ENCODE measurements at regions not wholly inside any gene's neighbourhood (a gene's known extent, or its start where the extent isn't known, plus 50 kb on each side); places are given as distances from the start of the nearest gene placed in this dataset.

DNA sequence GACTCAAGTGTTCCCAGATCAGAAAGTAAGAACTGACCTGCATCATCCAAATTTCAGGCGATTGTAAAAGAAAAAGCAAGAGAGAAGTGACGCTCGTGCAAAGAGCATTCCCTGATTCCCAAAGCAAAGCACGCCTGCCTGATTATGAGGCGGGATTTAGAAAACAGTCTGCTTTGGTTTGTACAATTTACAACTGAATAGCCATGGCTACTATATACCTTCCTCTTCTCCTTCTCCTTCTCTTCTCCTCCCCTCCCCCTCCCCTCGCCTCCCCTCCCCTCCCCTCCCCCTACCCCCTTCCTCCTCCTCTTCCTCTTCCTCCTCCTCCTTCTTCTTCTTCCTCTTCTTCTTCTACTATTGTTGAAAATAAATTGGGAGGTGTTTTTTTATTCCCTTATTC, 782.9 kb downstream of the GALR1 start:
- WGBS, 2 donors, result 67 to 73% methylated on average over 6 of the region's 6 CpGs
- H3K27me3 ChIP-seq (ENCODE audit: control insufficient read depth in 1 of 2, insufficient read depth in 2 of 2, low read length in 1 of 2), result no peaks in the 10 kb centered on the region
- no peak for DNase-seq
- no peaks in the 10 kb centered on the region for H3K36me3 ChIP-seq (ENCODE audit: control insufficient read depth in 1 of 2, insufficient read depth in 2 of 2, low read length in 1 of 2)
- H3K4me1 ChIP-seq (ENCODE audit: control insufficient read depth in 1 of 2, insufficient read depth in 2 of 2, low read length in 2 of 2), result no peaks in the 10 kb centered on the region
- ATAC-seq (ENCODE audit: low FRiP score), result no peak
- H3K9me3 ChIP-seq (ENCODE audit: control insufficient read depth, low read length), result peaks cover 1% of the 10 kb centered on the region
- no peak overlapping the region for H3K27ac ChIP-seq (ENCODE audit: low read depth in 1 of 2, low read length in 2 of 2)
- intact Hi-C loops (cut with DNase I), result no loop called here
- no peak overlapping the region for H3K4me3 ChIP-seq (ENCODE audit: low read length in 2 of 2)

DNA sequence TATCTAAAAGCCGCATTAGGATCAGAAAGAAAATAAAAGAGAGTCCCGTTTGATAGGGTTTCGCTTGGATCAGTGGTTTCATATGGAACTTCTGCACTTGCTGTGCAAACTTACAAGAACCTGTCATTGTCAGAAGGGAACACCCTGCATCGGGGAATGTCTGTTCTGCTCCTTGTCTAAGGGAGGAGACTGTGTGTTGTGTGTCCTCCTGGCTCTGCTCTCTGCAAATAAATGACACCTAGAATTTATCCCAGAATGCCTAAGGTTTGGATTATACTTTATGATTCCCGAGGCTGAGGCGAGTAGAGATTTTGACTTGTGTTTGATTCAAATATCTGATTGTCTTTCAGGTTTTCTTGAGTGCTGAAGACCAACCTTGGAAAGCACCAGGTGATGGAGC, 785.1 kb downstream of the GALR1 start:
- H3K4me1 ChIP-seq (ENCODE audit: control insufficient read depth in 1 of 2, insufficient read depth in 2 of 2, low read length in 2 of 2), result no peaks in the 10 kb centered on the region
- DNase-seq, result no peak
- H3K27ac ChIP-seq (ENCODE audit: low read depth in 1 of 2, low read length in 2 of 2), result no peak overlapping the region
- no peaks in the 10 kb centered on the region for H3K27me3 ChIP-seq (ENCODE audit: control insufficient read depth in 1 of 2, insufficient read depth in 2 of 2, low read length in 1 of 2)
- H3K36me3 ChIP-seq (ENCODE audit: control insufficient read depth in 1 of 2, insufficient read depth in 2 of 2, low read length in 1 of 2), result no peaks in the 10 kb centered on the region
- peaks cover 1% of the 10 kb centered on the region for H3K9me3 ChIP-seq (ENCODE audit: control insufficient read depth, low read length)
- no peak overlapping the region for H3K4me3 ChIP-seq (ENCODE audit: low read length in 2 of 2)
- ATAC-seq (ENCODE audit: low FRiP score), result no peak
- intact Hi-C loops (cut with DNase I), result no loop called here
- whole genome bisulfite sequencing, 2 donors, result 84 to 85% methylated on average over 6 of the region's 6 CpGs

DNA sequence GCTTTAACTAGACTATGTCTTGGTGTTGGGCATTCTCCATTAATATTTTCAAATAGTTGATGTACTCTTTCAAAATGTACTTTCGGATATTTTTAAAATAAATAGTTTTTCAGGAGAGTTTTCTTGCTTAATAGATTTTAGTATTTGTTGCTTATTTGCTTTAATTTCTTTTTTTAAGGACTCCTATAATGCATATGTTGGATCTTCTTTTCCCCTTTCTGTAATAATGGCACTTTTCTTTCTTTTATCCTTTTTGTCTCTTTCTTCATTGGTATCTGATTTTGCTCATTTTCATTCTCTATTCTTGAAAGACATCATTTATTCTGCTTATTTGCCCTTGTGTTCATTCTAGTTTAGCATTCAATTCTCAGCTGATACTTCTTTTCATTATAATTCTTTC, 791.6 kb downstream of the GALR1 start:
- no peaks in the 10 kb centered on the region for H3K4me1 ChIP-seq (ENCODE audit: control insufficient read depth in 1 of 2, insufficient read depth in 2 of 2, low read length in 2 of 2)
- DNase-seq (no peak), ATAC-seq (ENCODE audit: low FRiP score) (no peak)
- no peak overlapping the region for H3K27ac ChIP-seq (ENCODE audit: low read depth in 1 of 2, low read length in 2 of 2)
- no peaks in the 10 kb centered on the region for H3K27me3 ChIP-seq (ENCODE audit: control insufficient read depth in 1 of 2, insufficient read depth in 2 of 2, low read length in 1 of 2)
- peaks cover 5% of the 10 kb centered on the region for H3K9me3 ChIP-seq (ENCODE audit: control insufficient read depth, low read length)
- intact Hi-C loops (cut with DNase I), result no loop called here
- no peak overlapping the region for H3K4me3 ChIP-seq (ENCODE audit: low read length in 2 of 2)
- WGBS, 2 donors, result 73 to 77% methylated on average over 1 of the region's 1 CpG
- H3K36me3 ChIP-seq (ENCODE audit: control insufficient read depth in 1 of 2, insufficient read depth in 2 of 2, low read length in 1 of 2), result no peaks in the 10 kb centered on the region

DNA sequence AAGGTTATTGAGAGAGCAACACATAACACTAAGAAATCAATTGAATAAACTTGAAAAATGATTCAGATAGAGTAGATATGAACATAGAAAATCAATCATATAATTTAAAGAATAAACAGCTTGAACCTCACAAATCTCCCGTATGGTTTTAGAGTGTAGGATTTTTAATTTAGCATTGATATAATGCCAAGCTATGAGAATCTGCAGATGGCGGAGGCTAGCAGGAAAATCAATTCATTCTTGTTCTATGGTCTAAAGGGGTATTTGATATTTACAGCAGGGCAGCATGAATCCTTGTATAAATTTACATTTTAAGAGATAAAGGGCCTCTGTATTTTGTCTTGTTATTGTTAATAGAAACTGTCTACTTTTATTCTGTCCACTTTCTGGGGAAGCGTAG, 797.0 kb downstream of the GALR1 start:
- no peaks in the 10 kb centered on the region for H3K27me3 ChIP-seq (ENCODE audit: control insufficient read depth in 1 of 2, insufficient read depth in 2 of 2, low read length in 1 of 2)
- intact Hi-C loops (cut with DNase I), result no loop called here
- ATAC-seq (ENCODE audit: low FRiP score), result no peak
- 79 to 83% methylated on average over 3 of the region's 3 CpGs for WGBS, 2 donors
- H3K27ac ChIP-seq (ENCODE audit: low read depth in 1 of 2, low read length in 2 of 2), result no peak overlapping the region
- no peaks in the 10 kb centered on the region for H3K4me1 ChIP-seq (ENCODE audit: control insufficient read depth in 1 of 2, insufficient read depth in 2 of 2, low read length in 2 of 2)
- no peak for DNase-seq
- no peak overlapping the region for H3K4me3 ChIP-seq (ENCODE audit: low read length in 2 of 2)
- no peaks in the 10 kb centered on the region for H3K36me3 ChIP-seq (ENCODE audit: control insufficient read depth in 1 of 2, insufficient read depth in 2 of 2, low read length in 1 of 2)
- H3K9me3 ChIP-seq (ENCODE audit: control insufficient read depth, low read length), result peaks cover 4% of the 10 kb centered on the region

DNA sequence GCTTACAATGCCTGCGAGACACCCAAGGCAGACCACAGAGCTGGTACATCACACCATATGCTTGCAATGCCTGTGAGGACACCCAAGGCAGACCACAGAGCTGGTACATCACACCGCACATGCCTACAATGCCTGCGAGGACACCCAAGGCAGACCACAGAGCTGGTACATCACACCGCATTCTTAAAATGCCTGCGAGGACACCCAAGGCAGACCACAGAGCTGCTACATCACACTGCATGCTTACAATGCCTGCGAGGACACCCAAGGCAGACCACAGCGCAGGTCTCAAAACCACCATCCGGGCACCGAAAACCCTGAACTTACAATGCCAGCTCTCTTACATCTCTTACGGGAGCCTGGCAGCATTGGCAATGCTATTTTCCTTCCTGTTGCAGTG, 799.6 kb downstream of the GALR1 start:
- WGBS, 2 donors, result 79 to 81% methylated on average over 10 of the region's 10 CpGs
- intact Hi-C loops (cut with DNase I), result no loop called here
- no peaks in the 10 kb centered on the region for H3K4me1 ChIP-seq (ENCODE audit: control insufficient read depth in 1 of 2, insufficient read depth in 2 of 2, low read length in 2 of 2)
- DNase-seq (no peak), ATAC-seq (ENCODE audit: low FRiP score) (no peak)
- H3K27me3 ChIP-seq (ENCODE audit: control insufficient read depth in 1 of 2, insufficient read depth in 2 of 2, low read length in 1 of 2), result no peaks in the 10 kb centered on the region
- H3K4me3 ChIP-seq (ENCODE audit: low read length in 2 of 2), result no peak overlapping the region
- H3K36me3 ChIP-seq (ENCODE audit: control insufficient read depth in 1 of 2, insufficient read depth in 2 of 2, low read length in 1 of 2), result no peaks in the 10 kb centered on the region
- H3K9me3 ChIP-seq (ENCODE audit: control insufficient read depth, low read length), result no peaks in the 10 kb centered on the region
- H3K27ac ChIP-seq (ENCODE audit: low read depth in 1 of 2, low read length in 2 of 2), result no peak overlapping the region

DNA sequence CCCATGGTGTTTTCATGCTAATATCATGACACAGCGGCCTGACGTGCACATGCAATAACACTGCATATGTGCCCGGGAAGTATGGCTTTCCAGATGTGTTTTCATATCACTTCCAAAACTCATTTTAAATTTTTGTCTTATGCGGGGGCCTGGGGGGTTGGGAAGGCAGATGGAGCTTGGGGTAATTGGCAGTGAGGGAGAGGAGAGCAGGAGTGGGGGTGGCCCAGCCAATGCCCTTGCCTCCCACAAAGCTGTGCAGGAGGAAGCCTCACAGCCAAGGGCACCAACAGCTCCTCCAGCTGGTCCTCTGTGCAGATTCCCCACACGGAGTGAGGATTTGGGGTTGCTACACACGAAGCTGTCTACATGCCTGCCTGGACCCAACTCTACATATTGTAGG, 805.2 kb downstream of the GALR1 start:
- H3K9me3 ChIP-seq (ENCODE audit: control insufficient read depth, low read length), result peaks cover 2% of the 10 kb centered on the region
- intact Hi-C loops (cut with DNase I), result no loop called here
- H3K36me3 ChIP-seq (ENCODE audit: control insufficient read depth in 1 of 2, insufficient read depth in 2 of 2, low read length in 1 of 2), result no peaks in the 10 kb centered on the region
- no peak for DNase-seq
- no peaks in the 10 kb centered on the region for H3K4me1 ChIP-seq (ENCODE audit: control insufficient read depth in 1 of 2, insufficient read depth in 2 of 2, low read length in 2 of 2)
- H3K4me3 ChIP-seq (ENCODE audit: low read length in 2 of 2), result no peak overlapping the region
- H3K27me3 ChIP-seq (ENCODE audit: control insufficient read depth in 1 of 2, insufficient read depth in 2 of 2, low read length in 1 of 2), result no peaks in the 10 kb centered on the region
- WGBS, 2 donors, result 82 to 85% methylated on average over 6 of the region's 6 CpGs
- H3K27ac ChIP-seq (ENCODE audit: low read depth in 1 of 2, low read length in 2 of 2), result no peak overlapping the region
- no peak for ATAC-seq (ENCODE audit: low FRiP score)

DNA sequence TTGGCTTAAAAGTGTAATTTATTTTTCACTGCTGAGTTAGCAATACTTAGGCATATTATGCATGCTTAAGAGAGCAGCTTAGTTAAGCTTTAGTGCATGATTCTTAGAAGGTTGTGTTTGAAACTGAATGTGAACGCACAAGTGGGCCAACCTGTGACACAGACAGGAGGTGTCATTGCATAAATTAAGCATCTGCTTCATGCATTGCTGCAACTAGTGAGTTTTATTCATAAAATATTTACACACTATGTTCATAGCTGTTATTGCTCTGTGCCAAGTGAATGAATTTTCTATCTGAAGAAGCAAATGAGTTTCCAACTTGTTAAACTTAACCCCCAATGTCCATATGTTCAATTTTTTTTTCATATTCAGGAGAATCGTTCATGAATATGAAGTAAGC, 806.4 kb downstream of the GALR1 start:
- WGBS, 2 donors, result 79 to 82% methylated on average over 2 of the region's 2 CpGs
- no peaks in the 10 kb centered on the region for H3K27me3 ChIP-seq (ENCODE audit: control insufficient read depth in 1 of 2, insufficient read depth in 2 of 2, low read length in 1 of 2)
- ATAC-seq (ENCODE audit: low FRiP score), result no peak

DNA sequence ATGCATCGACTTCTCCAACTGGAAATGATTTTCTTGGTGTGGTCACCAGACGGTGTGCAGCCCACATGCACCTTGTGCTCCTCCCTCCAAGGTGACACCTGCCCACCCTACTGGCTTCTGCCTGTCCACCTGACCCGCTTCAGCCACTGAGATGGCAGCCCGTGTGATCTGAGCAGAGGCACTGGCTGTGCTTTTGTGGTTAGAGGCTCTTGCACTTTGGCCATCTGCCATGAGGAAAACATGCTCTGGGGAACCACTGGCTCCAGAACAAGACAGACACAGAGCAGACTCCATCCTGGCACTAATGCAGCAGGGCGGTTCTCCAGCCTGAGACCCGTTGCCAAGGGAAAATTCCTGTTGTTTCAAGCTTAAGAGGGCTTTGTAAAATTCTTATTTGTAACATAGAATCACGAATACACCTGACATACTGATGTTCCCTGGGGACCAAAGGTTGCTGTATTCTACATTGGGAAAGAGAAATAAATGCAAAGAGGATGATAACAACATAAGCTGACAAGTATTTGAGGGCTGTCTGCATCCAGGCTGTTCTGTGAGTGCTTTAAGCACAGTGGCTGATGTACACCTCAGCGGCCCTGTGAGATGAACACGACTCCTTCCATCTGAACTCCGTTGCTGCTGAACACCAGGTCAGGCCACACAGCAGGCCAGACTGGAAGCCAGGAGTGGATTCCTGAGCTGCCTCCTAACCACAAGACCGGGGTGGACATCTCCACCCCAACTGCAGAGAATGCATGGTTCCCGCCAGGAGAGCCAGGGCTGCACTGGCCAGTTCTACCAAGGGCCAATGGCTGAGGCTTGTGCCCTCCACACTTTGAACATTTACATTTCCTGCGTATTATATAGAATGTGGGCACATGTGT, 820.4 kb downstream of the GALR1 start:
- no peak for DNase-seq
- ATAC-seq (ENCODE audit: low FRiP score), result no peak
- no peaks in the 10 kb centered on the region for H3K4me1 ChIP-seq (ENCODE audit: control insufficient read depth in 1 of 2, insufficient read depth in 2 of 2, low read length in 2 of 2)
- intact Hi-C loops (cut with DNase I), result no loop called here
- no peaks in the 10 kb centered on the region for H3K9me3 ChIP-seq (ENCODE audit: control insufficient read depth, low read length)
- H3K27ac ChIP-seq (ENCODE audit: low read depth in 1 of 2, low read length in 2 of 2), result no peak overlapping the region
- H3K27me3 ChIP-seq (ENCODE audit: control insufficient read depth in 1 of 2, insufficient read depth in 2 of 2, low read length in 1 of 2), result no peaks in the 10 kb centered on the region
- H3K36me3 ChIP-seq (ENCODE audit: control insufficient read depth in 1 of 2, insufficient read depth in 2 of 2, low read length in 1 of 2), result no peaks in the 10 kb centered on the region
- WGBS, 2 donors, result 42 to 44% methylated on average over 13 of the region's 13 CpGs
- H3K4me3 ChIP-seq (ENCODE audit: low read length in 2 of 2), result no peak overlapping the region

More for the DNA sequence above, 806.4 kb downstream of the GALR1 start:
- no peak overlapping the region for H3K27ac ChIP-seq (ENCODE audit: low read depth in 1 of 2, low read length in 2 of 2)
- no peaks in the 10 kb centered on the region for H3K4me1 ChIP-seq (ENCODE audit: control insufficient read depth in 1 of 2, insufficient read depth in 2 of 2, low read length in 2 of 2)
- intact Hi-C loops (cut with DNase I), result loop anchor here in 1 of 2 donors (1.0 kb wide), 1 partner anchor 11 kb away; no protein-coding TSS in a partner anchor
- H3K4me3 ChIP-seq (ENCODE audit: low read length in 2 of 2), result no peak overlapping the region
- peaks cover 2% of the 10 kb centered on the region for H3K9me3 ChIP-seq (ENCODE audit: control insufficient read depth, low read length)
- no peak for DNase-seq
- no peaks in the 10 kb centered on the region for H3K36me3 ChIP-seq (ENCODE audit: control insufficient read depth in 1 of 2, insufficient read depth in 2 of 2, low read length in 1 of 2)

DNA sequence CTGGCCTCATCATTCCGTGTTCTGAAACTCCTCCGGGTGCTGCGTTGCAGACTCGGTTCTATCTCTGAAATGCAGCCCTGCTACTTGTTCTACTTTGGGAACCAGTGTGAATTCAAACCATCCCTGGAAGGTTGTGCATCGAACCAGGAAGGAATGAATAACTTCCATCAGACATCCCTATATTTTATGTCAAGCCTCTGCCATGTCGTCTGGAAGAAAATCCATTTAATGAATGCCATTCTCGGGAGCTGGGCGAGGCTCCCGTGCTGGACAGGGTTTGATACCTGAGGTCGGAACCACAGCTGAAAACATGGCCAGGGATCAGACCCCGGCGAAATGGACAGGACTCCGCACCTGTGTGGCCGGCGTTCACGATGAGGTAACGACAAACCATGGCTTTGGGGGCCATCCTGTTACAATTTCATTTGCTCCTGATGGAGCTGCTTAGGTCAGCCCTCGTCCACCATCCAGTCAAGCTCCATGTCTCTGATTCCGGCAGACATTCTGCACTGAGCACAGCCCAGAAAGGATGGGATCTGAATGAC, 821.6 kb downstream of the GALR1 start:
- H3K27ac ChIP-seq (ENCODE audit: low read depth in 1 of 2, low read length in 2 of 2), result no peak overlapping the region
- no peak for ATAC-seq (ENCODE audit: low FRiP score)
- WGBS, 2 donors, result 80 to 84% methylated on average over 19 of the region's 19 CpGs

More for the DNA sequence above, 821.6 kb downstream of the GALR1 start:
- Histone ChIP-seq H3K9me3 (ENCODE audit: control insufficient read depth, low read length) (no peaks in the 10 kb centered on the region), H3K4me3 (ENCODE audit: low read length in 2 of 2) (no peak overlapping the region), H3K4me1 (ENCODE audit: control insufficient read depth in 1 of 2, insufficient read depth in 2 of 2, low read length in 2 of 2) (no peaks in the 10 kb centered on the region), H3K36me3 (ENCODE audit: control insufficient read depth in 1 of 2, insufficient read depth in 2 of 2, low read length in 1 of 2) (no peaks in the 10 kb centered on the region), H3K27me3 (ENCODE audit: control insufficient read depth in 1 of 2, insufficient read depth in 2 of 2, low read length in 1 of 2) (no peaks in the 10 kb centered on the region)
- intact Hi-C loops (cut with DNase I), result no loop called here
- no peak for DNase-seq

Measured in aorta (tissue), 5 donors.